ENCODE measurements at regions not wholly inside any gene's neighbourhood (a gene's known extent, or its start where the extent isn't known, plus 50 kb on each side); places are given as distances from the start of the nearest gene placed in this dataset.

- Histone ChIP-seq H3K36me3 (ENCODE audit: control insufficient read depth, insufficient read depth, low read length) (no peaks in the 10 kb centered on the region), H3K4me2 (ENCODE audit: extremely low read depth, insufficient read depth, low read length) (no peak overlapping the region), H3K79me2 (ENCODE audit: control insufficient read depth, insufficient read depth, low read length) (no peaks in the 10 kb centered on the region), H2AFZ (ENCODE audit: low read length) (no peak overlapping the region), H3K27me3 (ENCODE audit: control insufficient read depth, insufficient read depth, low read length) (no peaks in the 10 kb centered on the region), H3K4me3 (replicated peaks in 1 of 4; ENCODE audit: control extremely low read depth in 1 of 4, insufficient read depth in 1 of 4, low read depth in 3 of 4, low read length in 4 of 4) (no peak overlapping the region), H4K20me1 (ENCODE audit: control insufficient read depth, extremely low read depth, insufficient read depth, low read length) (no peaks in the 10 kb centered on the region), H3K27ac (ENCODE audit: insufficient read depth, low read length) (no peak overlapping the region), H3K9ac (ENCODE audit: insufficient read depth, low read length) (no peak overlapping the region), H3K9me3 (ENCODE audit: control insufficient read depth, insufficient read depth, low read depth, low read length) (no peaks in the 10 kb centered on the region), H3K4me1 (ENCODE audit: control insufficient read depth, extremely low read depth, insufficient read depth, low read length) (no peaks in the 10 kb centered on the region)
- no peak for TF ChIP-seq EZH2 (IDR thresholded peaks at IDR 0.05; ENCODE audit: low read length, missing control alignments)
- no peak for DNase-seq (ENCODE audit: low read depth in 2 of 2)
Measured at GRCh38 chr2:104004821-104005220, 849.1 kb upstream of the POU3F3 start.

- Histone ChIP-seq H3K4me1 (ENCODE audit: control insufficient read depth, extremely low read depth, insufficient read depth, low read length) (no peaks in the 10 kb centered on the region), H4K20me1 (ENCODE audit: control insufficient read depth, extremely low read depth, insufficient read depth, low read length) (no peaks in the 10 kb centered on the region), H3K4me3 (replicated peaks in 1 of 4; ENCODE audit: control extremely low read depth in 1 of 4, insufficient read depth in 1 of 4, low read depth in 3 of 4, low read length in 4 of 4) (no peak overlapping the region), H2AFZ (ENCODE audit: low read length) (no peak overlapping the region), H3K9ac (ENCODE audit: insufficient read depth, low read length) (no peak overlapping the region), H3K27me3 (ENCODE audit: control insufficient read depth, insufficient read depth, low read length) (no peaks in the 10 kb centered on the region), H3K27ac (ENCODE audit: insufficient read depth, low read length) (no peak overlapping the region), H3K9me3 (ENCODE audit: control insufficient read depth, insufficient read depth, low read depth, low read length) (no peaks in the 10 kb centered on the region), H3K4me2 (ENCODE audit: extremely low read depth, insufficient read depth, low read length) (no peak overlapping the region), H3K79me2 (ENCODE audit: control insufficient read depth, insufficient read depth, low read length) (no peaks in the 10 kb centered on the region), H3K36me3 (ENCODE audit: control insufficient read depth, insufficient read depth, low read length) (no peaks in the 10 kb centered on the region)
- no peak for DNase-seq (ENCODE audit: low read depth in 2 of 2)
- TF ChIP-seq EZH2 (IDR thresholded peaks at IDR 0.05; ENCODE audit: low read length, missing control alignments), result no peak
- no peak for TF ChIP-seq CTCF (conservative IDR thresholded peaks at IDR 0.05 in 1 of 2, IDR thresholded peaks at IDR 0.05 in 1 of 2; ENCODE audit: low read depth in 1 of 2, low read length in 2 of 2)
Measured at GRCh38 chr2:104016801-104017200, 837.1 kb upstream of the POU3F3 start.

GRCh38 chr2:104023306-104023705 lies 830.6 kb upstream of the POU3F3 start:
- Histone ChIP-seq H3K9ac (ENCODE audit: insufficient read depth, low read length) (no peak overlapping the region), H2AFZ (ENCODE audit: low read length) (no peak overlapping the region), H3K4me1 (ENCODE audit: control insufficient read depth, extremely low read depth, insufficient read depth, low read length) (no peaks in the 10 kb centered on the region), H4K20me1 (ENCODE audit: control insufficient read depth, extremely low read depth, insufficient read depth, low read length) (no peaks in the 10 kb centered on the region), H3K36me3 (ENCODE audit: control insufficient read depth, insufficient read depth, low read length) (no peaks in the 10 kb centered on the region), H3K4me2 (ENCODE audit: extremely low read depth, insufficient read depth, low read length) (no peak overlapping the region), H3K9me3 (ENCODE audit: control insufficient read depth, insufficient read depth, low read depth, low read length) (no peaks in the 10 kb centered on the region), H3K27ac (ENCODE audit: insufficient read depth, low read length) (no peak overlapping the region), H3K79me2 (ENCODE audit: control insufficient read depth, insufficient read depth, low read length) (no peaks in the 10 kb centered on the region), H3K27me3 (ENCODE audit: control insufficient read depth, insufficient read depth, low read length) (no peaks in the 10 kb centered on the region), H3K4me3 (replicated peaks in 1 of 4; ENCODE audit: control extremely low read depth in 1 of 4, insufficient read depth in 1 of 4, low read depth in 3 of 4, low read length in 4 of 4) (no peak overlapping the region)
- TF ChIP-seq CTCF (conservative IDR thresholded peaks at IDR 0.05 in 1 of 2, IDR thresholded peaks at IDR 0.05 in 1 of 2; ENCODE audit: low read depth in 1 of 2, low read length in 2 of 2), result no peak
- no peak for TF ChIP-seq EZH2 (IDR thresholded peaks at IDR 0.05; ENCODE audit: low read length, missing control alignments)
- no peak for DNase-seq (ENCODE audit: low read depth in 2 of 2)

Measured in fibroblast of lung (primary cell).